HFFc6 (cell line): ENCODE measurements at regions not wholly inside any gene's neighbourhood (a gene's known extent, or its start where the extent isn't known, plus 50 kb on each side); places are given as distances from the start of the nearest gene placed in this dataset.

ENCODE experiments used
- DNase-seq: peaks from one replicate; pipeline ENCODE4 v3.0.0-alpha.2; 2018
- H3K27ac Mint-ChIP-seq: 2 replicates; pipeline ENCODE4 v1.8.0; 2020; ENCODE audit warnings: mild to moderate bottlenecking, mixed read lengths
- H3K27me3 Mint-ChIP-seq: 2 replicates; pipeline ENCODE4 v1.8.0; 2021; ENCODE audit warnings: mild to moderate bottlenecking, moderate library complexity, mixed read lengths; ENCODE audit not compliant: insufficient read depth
- H3K36me3 Mint-ChIP-seq: 2 replicates; pipeline ENCODE4 v1.8.0; 2021; ENCODE audit warnings: low read depth, mixed read lengths
- H3K4me1 Mint-ChIP-seq: 2 replicates; pipeline ENCODE4 v1.8.0; 2020; ENCODE audit warnings: low read depth, mixed read lengths
- H3K4me3 Mint-ChIP-seq: 2 replicates; pipeline ENCODE4 v1.8.0; 2020; ENCODE audit warnings: mild to moderate bottlenecking, moderate library complexity, mixed read lengths
- H3K9me3 Mint-ChIP-seq: 2 replicates; pipeline ENCODE4 v1.8.0; 2020; ENCODE audit warnings: mild to moderate bottlenecking, mixed read lengths
- CTCF ChIP-seq: fragments of 200-600 bp; sonication (generic); IDR thresholded peaks from 2 replicates; pipeline ENCODE4 v1.5.0; 2021; ENCODE audit warnings: antibody characterized with exemption, mild to moderate bottlenecking

- no peak overlapping the region for H3K4me3 Mint-ChIP-seq
- peaks cover 15% of the 10 kb centered on the region for H3K36me3 Mint-ChIP-seq
- H3K27ac Mint-ChIP-seq = no peak overlapping the region
- no peak for TF ChIP-seq CTCF
- H3K9me3 Mint-ChIP-seq = peaks cover 7% of the 10 kb centered on the region
- peaks cover 29% of the 10 kb centered on the region for H3K27me3 Mint-ChIP-seq
- H3K4me1 Mint-ChIP-seq = peaks cover 11% of the 10 kb centered on the region
- no peak for DNase-seq
These were observed 93.7 kb upstream of the ADRA2C start for GRCh38 chr4:3672465-3672831.

DNA sequence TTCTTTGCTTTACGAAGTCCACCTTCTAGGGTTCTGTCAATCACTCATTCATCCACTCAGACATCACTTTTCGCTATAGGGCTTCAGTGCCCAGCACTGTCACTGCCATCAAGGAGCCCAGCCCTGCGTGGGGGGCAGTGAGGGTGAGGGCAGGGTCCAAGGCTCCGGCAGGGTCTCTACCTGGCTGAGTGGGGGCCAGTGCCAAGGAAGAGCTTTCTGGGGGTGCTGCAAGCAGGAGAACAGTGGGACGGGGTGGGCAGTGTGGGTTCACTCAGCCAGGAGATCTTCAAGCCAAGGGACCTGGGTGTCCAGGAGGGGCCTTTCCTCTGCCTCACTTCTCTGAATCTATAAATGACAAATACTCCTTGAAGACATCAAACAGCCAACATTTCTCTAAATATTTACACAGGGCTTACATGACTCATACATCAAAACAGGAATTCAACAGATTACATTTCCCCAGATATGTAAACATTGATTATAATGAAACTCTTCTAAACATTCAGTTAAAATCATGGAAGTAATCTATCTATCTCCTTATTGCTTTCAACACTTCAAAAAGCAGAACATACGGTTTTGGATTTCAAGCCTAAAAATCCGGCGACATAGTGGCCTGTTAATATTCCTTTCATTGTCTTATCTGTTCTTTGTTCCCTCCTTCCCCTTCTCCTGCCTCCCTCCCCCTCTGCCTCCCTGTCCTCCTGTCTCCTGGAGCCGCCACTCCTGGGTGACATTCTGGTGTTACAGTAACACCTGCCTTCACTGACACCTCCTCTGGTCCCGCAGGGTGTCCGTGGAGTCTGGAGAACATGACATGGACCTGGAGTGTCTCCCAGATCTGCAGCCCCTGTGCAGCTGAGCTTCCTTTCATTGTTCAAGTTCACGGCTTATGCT lies 94.4 kb upstream of the ADRA2C start:
- Mint-ChIP-seq H3K27me3 (peaks cover 23% of the 10 kb centered on the region), H3K4me3 (no peak overlapping the region), H3K9me3 (peaks cover 11% of the 10 kb centered on the region), H3K4me1 (peaks cover 11% of the 10 kb centered on the region), H3K36me3 (peaks cover 19% of the 10 kb centered on the region), H3K27ac (no peak overlapping the region)
- no peak for DNase-seq
- no peak for TF ChIP-seq CTCF

- Mint-ChIP-seq H3K27me3 (peaks cover 20% of the 10 kb centered on the region), H3K9me3 (peaks cover 13% of the 10 kb centered on the region), H3K36me3 (peaks cover 19% of the 10 kb centered on the region), H3K4me3 (no peak overlapping the region), H3K4me1 (peaks cover 11% of the 10 kb centered on the region), H3K27ac (no peak overlapping the region)
- DNase-seq = no peak
- TF ChIP-seq CTCF = no peak
These were observed 95.4 kb upstream of the ADRA2C start for GRCh38 chr4:3670521-3671519.

DNA sequence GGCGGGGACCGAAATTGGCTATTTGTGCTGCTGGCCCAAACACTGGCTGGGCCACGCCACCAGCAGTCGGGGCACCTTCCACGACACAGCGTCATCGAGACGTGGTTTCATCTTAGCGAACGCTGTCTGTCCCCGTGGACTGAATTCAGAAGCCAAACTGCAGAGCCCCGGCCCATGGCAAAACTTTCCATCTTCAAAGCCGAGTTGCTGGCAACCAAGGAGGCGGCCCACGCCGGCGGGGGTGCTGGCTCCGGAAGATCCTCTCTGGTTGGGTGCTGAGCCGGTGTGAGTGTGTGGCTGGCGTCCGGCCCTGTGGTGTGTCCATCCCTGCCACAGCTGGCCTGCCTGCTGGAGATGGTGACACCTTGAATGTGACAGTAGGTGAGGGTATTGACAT lies 96.6 kb upstream of the ADRA2C start:
- no peak for TF ChIP-seq CTCF
- no peak overlapping the region for H3K4me3 Mint-ChIP-seq
- peaks cover 11% of the 10 kb centered on the region for H3K4me1 Mint-ChIP-seq
- H3K36me3 Mint-ChIP-seq = peaks cover 19% of the 10 kb centered on the region
- DNase-seq = no peak
- H3K27me3 Mint-ChIP-seq = peaks cover 21% of the 10 kb centered on the region
- H3K9me3 Mint-ChIP-seq = peaks cover 14% of the 10 kb centered on the region
- H3K27ac Mint-ChIP-seq = no peak overlapping the region

DNA sequence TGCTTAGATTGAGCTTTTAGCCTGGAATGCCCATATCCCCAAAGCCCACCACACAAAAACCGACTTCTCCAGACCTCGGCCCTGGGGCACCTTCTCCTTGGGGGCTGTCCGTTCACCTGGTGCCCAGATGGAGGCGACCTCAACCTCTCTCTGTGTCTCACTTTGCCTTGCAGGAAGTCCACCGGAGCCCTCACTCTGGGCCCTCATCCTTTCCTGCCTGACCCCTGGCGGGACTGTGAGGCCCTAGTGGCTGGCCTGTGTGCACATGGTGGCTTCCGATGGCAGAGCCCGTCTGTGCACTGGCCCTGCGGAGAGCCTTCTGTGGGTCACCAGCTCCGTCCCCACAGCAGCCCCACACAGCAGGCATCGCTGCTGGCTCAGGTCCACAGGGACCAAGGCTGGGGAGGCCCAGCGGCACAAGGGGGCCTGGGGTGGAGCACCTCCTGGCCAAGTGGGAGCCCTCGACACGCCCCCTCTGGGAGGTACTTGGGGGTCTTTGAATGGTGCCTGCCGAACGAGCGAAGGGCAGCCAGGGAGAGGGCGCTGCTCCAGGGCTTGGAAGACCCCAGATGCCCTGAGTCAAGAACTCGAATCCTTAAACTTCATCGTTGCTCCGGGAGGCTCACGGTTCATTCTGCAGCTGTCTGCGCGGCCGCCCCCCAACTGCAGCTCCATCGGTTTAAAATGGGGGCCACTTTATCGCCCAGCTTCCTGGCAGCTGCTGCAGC lies 97.2 kb upstream of the ADRA2C start:
- Mint-ChIP-seq H3K4me3 (no peak overlapping the region), H3K36me3 (peaks cover 19% of the 10 kb centered on the region), H3K4me1 (peaks cover 11% of the 10 kb centered on the region), H3K9me3 (peaks cover 14% of the 10 kb centered on the region), H3K27me3 (peaks cover 26% of the 10 kb centered on the region), H3K27ac (no peak overlapping the region)
- DNase-seq = no peak
- TF ChIP-seq CTCF = no peak
